ENCODE measurements at regions not wholly inside any gene's neighbourhood (a gene's known extent, or its start where the extent isn't known, plus 50 kb on each side); places are given as distances from the start of the nearest gene placed in this dataset.
"Not testable (repeated sequence)": the region's sequence is repeated elsewhere in the genome, so short reads cannot be mapped to it uniquely, and the experiment has no call there.

- no peak for DNase-seq
Observed at GRCh38 chr5:114952876-114953275, 216.8 kb downstream of the TRIM36 start.

DNA sequence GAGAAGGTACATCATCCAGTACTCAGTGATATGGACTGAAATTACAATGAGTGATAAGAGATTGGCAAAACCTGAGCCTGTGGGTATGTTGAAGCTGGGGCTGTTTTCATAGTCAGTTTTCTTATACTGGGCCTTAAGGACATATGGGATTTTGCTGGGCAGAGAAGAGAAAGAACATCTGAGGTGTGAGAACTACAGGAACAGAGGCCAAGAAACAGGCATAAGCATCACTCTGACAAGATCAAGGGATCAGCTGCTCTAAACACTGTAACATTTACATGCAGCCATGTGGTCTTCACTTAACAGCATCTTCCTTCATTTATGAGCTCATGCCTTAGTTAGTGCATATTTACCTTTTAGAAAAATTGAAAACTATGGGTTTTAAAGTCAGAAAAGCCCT is 220.0 kb downstream of the TRIM36 start:
- DNase-seq: no peak

DNA sequence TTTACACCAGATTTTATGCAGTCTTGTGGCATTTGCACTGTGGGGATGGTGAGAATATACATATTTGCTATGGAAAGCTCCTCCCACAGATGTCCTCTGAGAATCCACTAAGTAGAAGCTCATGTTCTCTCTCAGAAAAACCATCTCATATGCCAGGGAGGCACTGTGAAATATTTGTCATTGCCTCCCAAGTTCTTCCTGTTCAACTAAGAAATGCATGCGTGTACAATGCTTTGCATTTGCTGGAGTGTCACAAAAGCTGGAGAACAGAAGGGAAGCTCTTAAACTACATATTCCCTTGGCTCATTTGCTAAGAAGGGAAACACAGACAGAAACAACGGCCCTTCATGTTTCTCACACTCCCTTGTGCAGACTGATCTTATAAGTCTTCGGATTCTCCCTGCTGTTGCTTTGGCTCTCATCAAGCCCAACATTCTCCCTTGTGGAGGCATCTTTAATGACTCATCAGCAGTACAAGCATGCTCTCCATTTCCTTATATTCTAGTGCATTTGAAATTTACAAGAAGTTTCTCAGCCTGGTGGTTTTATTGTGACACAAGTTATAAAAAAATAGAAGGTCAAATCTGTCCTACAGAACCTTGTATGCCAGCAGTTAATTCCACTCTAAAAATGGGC is 220.6 kb downstream of the TRIM36 start:
- no peak for DNase-seq

GRCh38 chr5:114948363-114948762 is 221.3 kb downstream of the TRIM36 start:
- DNase-seq: no peak

DNA sequence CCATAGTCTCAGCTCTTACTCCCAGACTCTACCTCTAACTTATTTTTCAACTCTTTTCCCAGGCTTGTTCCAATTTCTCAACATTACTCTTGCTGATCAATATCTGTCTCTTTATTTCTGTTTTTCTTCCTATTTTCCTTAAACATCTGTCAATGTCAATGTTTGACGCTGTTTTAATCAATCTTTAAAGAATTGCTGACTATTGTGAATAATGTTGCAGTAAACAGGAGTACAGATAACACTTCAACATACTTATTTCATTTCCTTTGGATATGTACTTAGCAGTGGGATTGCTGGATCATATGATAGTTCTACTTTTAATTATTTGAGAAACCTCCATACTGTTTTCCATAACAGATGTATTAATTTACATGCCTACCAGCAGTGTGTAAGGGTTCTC is 229.0 kb downstream of the TRIM36 start:
- DNase-seq: no peak

- no peak for DNase-seq
Observed at GRCh38 chr5:114935490-114935889, 234.2 kb downstream of the TRIM36 start.

- DNase-seq: no peak
Observed at GRCh38 chr5:114928644-114929462, 240.9 kb downstream of the TRIM36 start.

GRCh38 chr5:114924769-114925168 is 244.9 kb downstream of the TRIM36 start:
- DNase-seq: no peak

DNA sequence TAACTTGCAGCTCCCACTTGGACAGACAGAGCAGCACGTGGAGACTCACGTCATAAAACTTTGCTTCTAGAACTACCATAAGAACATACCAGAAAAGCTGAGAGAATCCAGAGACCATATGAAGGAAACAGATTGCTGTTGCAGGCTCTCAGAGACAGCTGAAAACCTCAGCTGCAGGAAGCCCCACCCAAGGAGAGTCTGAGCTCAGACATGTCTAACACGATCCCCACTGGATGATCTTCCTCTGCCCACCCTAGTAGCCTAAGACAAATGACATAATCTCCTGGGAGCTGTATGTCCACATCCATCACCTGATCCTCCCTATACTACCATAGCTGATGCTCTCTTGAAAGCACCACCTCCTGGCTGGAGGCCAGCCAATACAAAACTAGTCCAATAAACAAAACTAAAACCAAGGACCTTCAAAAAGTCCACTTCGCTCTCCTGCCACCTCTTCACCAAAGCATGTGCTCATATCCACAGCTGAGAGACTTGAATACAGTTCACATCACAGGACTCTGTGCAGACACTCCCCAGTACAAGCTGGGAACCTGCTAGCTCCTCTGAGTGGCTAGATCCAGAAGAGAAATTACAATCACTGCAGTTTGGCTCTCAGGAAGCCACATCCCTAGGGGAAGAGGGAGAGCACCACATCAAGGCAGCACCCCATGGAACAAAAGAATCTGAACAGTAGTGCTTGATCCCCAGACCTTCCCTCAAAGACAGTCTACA is 257.4 kb downstream of the TRIM36 start:
- no peak for DNase-seq

- DNase-seq: no peak
Observed at GRCh38 chr5:114910727-114911126, 259.0 kb downstream of the TRIM36 start.

- no peak for DNase-seq
Observed at GRCh38 chr5:114909424-114909823, 260.3 kb downstream of the TRIM36 start.

GRCh38 chr5:114903767-114904166 is 265.9 kb downstream of the TRIM36 start:
- no peak for DNase-seq

- DNase-seq: no peak
Observed at GRCh38 chr5:114898602-114899001, 271.1 kb downstream of the TRIM36 start.

DNA sequence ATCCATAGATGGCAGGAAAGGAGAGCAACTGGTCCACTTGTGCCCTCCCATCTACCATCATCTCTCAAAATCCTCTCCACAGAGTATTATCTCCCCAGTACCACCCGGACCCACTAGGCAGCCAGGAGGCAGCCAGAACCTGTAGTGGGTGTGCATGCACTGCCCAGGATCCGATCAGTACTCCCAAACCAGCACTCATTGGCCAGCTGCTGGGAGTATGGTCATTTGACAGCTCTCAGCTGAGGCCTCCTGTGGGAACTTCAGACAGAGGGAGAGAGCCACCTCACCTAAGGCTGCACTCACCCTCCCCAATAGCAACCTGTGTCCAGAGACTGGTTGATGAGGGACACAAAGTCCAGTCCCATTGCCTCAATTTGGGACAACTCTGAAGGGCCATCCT is 286.0 kb downstream of the TRIM36 start:
- no peak for DNase-seq

DNA sequence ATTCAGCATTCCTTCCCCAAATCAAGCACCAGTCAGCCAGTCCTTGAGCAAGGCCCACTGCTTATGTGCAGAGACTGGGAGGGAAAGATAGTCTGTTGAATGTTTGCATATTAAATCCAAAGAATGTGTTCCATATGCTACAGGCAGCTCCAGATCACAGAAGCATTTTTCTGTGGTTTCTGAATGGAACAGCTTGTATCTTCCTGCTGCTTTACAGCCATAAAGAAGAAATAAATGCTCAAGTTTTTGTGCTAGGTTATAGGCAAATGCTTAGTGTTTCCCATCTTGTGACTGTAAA is 310.3 kb downstream of the TRIM36 start:
- DNase-seq: no peak

DNA sequence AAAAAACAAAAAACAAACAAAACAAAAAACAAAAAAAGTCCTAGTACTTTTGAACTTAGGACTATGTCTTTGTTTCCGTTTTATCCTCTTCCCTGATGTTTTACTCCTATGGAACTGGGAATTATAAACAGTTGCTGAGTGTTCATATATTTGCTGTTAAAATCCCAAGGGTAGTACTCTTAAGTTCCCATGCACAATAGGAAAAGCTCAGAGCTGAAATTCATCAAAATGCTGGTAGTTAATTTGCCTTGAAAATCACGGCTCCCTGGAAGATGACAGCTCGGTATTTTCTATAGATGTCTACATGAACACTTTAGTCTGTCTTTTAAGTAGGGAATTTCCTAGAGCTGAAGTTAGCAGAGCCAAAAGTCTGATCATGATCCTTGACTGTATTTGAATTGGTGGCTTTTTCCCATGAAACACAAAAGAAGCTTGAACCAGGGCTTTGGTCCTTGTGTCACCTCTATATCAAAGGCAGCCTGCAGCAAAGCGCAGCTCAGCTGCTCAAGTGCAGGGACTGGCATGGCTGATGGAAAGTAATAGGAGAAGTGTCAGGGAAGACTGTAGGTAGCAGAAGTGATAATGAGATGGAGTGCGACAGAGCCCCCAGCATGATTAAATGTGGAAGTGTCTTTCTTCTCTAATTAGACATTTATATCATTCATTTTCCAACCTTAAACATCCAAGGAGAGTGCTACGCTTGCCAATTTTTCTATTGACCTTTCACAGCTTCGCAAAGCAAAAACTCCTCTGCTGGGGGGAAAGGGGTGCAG is 310.9 kb downstream of the TRIM36 start:
- DNase-seq: no peak

DNA sequence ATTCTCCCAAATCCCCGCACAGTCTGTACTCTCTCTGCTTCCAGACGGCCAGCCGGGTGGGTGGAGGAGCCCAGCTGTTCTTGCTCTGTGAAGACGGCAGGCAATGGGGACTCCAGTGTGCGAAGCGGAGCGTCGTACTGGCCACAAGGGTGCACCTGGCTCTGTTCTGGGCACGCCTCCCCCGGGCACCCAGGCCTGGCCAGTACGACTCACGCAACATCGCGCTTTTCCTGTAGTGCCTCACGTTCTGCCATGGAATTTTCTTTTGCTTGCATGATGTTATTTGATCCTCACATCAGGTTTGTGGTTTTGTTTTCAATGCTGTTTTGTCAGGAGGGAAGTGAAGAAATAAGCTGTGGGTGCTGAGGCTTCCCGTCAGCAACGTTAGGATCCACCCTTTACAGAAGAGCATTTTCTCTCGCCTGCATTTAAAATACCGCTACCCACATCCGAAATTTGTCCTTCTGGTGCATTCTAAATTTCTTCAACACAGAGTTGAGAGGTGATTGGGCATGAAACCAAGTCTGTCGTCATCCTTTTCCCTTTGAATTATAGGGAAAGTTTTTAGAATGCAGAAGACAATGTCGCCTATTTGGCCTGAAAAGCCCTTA is 311.7 kb downstream of the TRIM36 start:
- no peak for DNase-seq

DNA sequence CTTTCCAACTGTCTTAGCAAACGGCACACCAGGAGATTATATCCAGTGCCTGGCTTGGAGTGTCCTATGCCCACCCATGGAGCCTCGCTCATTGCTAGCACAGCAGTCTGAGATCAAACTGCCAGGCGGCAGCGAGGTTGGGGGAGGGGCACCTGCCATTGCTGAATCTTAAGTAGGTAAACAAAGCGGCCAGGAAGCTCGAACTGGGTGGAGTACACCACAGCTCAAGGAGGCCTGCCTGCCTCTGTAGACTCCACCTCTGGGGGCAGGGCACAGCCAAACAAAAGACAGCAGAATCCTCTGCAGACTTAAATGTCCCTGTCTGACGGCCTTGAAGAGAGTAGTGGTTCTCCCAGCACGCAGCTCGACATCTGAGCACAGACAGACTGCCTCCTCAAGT is 325.0 kb downstream of the TRIM36 start:
- not testable (repeated sequence) for DNase-seq

GRCh38 chr5:114839360-114839759 is 330.3 kb downstream of the TRIM36 start:
- no peak for DNase-seq

- no peak for DNase-seq
Observed at GRCh38 chr5:114838937-114839336, 330.8 kb downstream of the TRIM36 start.

GRCh38 chr5:114830114-114830513 is 339.6 kb downstream of the TRIM36 start:
- DNase-seq: no peak

- DNase-seq: no peak
Observed at GRCh38 chr5:114822863-114823262, 346.8 kb downstream of the TRIM36 start.

DNA sequence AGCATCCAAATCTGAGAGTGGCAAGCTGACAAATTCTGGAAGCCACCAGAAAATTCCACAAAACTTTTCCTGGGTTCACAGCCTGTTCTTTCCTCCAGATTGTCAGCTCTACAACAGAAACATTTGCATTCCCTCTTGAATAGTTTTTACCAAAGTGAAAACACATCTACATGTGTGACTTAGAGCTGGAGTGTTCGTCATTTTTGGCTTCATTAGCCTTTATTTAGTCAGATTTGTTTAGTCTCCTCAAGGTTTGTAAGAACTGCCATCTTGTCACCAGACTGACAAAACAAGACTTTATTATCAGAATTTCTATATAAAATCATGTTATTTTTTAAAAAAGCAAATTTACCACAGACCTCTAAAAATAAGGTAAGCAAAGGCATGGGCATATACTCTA is 347.3 kb downstream of the TRIM36 start:
- no peak for DNase-seq

All from activated CD4-positive, alpha-beta T cell treated with anti-CD3 and anti-CD28 coated beads, Interleukin-2, amount 50 U/mL, for 48 hours (primary cell).